ENCODE measurements at regions not wholly inside any gene's neighbourhood (a gene's known extent, or its start where the extent isn't known, plus 50 kb on each side); places are given as distances from the start of the nearest gene placed in this dataset.

GRCh38 chr4:14581741-14582140, 420.5 kb upstream of the CPEB2 start:
- Histone ChIP-seq H3K27ac (no peak overlapping the region), H3K36me3 (no peaks in the 10 kb centered on the region), H3K9me3 (ENCODE audit: severe bottlenecking) (no peaks in the 10 kb centered on the region), H3K4me3 (ENCODE audit: low read depth, low read length) (no peak overlapping the region), H3K27me3 (ENCODE audit: insufficient read depth, low read depth, severe bottlenecking) (no peaks in the 10 kb centered on the region)
- TF ChIP-seq, protein P1, sequence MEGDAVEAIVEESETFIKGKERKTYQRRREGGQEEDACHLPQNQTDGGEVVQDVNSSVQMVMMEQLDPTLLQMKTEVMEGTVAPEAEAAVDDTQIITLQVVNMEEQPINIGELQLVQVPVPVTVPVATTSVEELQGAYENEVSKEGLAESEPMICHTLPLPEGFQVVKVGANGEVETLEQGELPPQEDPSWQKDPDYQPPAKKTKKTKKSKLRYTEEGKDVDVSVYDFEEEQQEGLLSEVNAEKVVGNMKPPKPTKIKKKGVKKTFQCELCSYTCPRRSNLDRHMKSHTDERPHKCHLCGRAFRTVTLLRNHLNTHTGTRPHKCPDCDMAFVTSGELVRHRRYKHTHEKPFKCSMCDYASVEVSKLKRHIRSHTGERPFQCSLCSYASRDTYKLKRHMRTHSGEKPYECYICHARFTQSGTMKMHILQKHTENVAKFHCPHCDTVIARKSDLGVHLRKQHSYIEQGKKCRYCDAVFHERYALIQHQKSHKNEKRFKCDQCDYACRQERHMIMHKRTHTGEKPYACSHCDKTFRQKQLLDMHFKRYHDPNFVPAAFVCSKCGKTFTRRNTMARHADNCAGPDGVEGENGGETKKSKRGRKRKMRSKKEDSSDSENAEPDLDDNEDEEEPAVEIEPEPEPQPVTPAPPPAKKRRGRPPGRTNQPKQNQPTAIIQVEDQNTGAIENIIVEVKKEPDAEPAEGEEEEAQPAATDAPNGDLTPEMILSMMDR (IDR thresholded peaks at IDR 0.05; ENCODE audit: low read depth, low read length) = no peak
- DNase-seq = no peak

DNA sequence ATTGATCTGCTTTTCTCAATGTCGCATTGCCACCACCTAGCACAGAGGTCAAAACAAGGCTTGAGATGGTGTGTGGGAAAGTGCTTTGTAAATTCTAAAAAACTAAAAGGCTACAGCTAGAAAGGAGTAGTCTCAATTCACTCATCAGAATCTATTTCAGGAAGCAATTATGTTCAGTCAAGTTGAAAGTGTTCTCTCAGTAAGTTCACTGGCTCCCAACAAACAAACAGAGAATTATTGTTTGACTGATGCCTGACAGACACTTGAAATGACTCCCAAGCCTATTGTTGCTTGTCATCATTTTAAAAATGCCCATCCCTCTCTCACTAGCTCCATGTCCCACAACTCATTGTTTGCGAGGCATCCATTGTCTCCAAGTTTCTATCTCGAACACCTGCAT, 419.6 kb upstream of the CPEB2 start:
- H3K27ac ChIP-seq = no peak overlapping the region
- H3K27me3 ChIP-seq (ENCODE audit: insufficient read depth, low read depth, severe bottlenecking) = no peaks in the 10 kb centered on the region
- TF ChIP-seq, protein P1 (IDR thresholded peaks at IDR 0.05; ENCODE audit: low read depth, low read length) = no peak
- no peak for DNase-seq
- no peaks in the 10 kb centered on the region for H3K36me3 ChIP-seq
- H3K9me3 ChIP-seq (ENCODE audit: severe bottlenecking) = no peaks in the 10 kb centered on the region
- H3K4me3 ChIP-seq (ENCODE audit: low read depth, low read length) = no peak overlapping the region

- no peaks in the 10 kb centered on the region for H3K9me3 ChIP-seq (ENCODE audit: severe bottlenecking)
- H3K4me3 ChIP-seq (ENCODE audit: low read depth, low read length) = no peak overlapping the region
- no peaks in the 10 kb centered on the region for H3K27me3 ChIP-seq (ENCODE audit: insufficient read depth, low read depth, severe bottlenecking)
- DNase-seq = no peak
- no peak overlapping the region for H3K27ac ChIP-seq
- H3K36me3 ChIP-seq = no peaks in the 10 kb centered on the region
- TF ChIP-seq, protein P1 (IDR thresholded peaks at IDR 0.05; ENCODE audit: low read depth, low read length) = no peak
Observed at GRCh38 chr4:14583331-14583730, 418.9 kb upstream of the CPEB2 start.

GRCh38 chr4:14583752-14584151, 418.5 kb upstream of the CPEB2 start:
- Histone ChIP-seq H3K27ac (no peak overlapping the region), H3K27me3 (ENCODE audit: insufficient read depth, low read depth, severe bottlenecking) (no peaks in the 10 kb centered on the region), H3K4me3 (ENCODE audit: low read depth, low read length) (no peak overlapping the region), H3K9me3 (ENCODE audit: severe bottlenecking) (no peaks in the 10 kb centered on the region), H3K36me3 (no peaks in the 10 kb centered on the region)
- TF ChIP-seq, protein P1 (IDR thresholded peaks at IDR 0.05; ENCODE audit: low read depth, low read length) = no peak
- no peak for DNase-seq

- no peaks in the 10 kb centered on the region for H3K36me3 ChIP-seq
- TF ChIP-seq, protein P1 (IDR thresholded peaks at IDR 0.05; ENCODE audit: low read depth, low read length) = no peak
- H3K27ac ChIP-seq = no peak overlapping the region
- H3K9me3 ChIP-seq (ENCODE audit: severe bottlenecking) = no peaks in the 10 kb centered on the region
- no peak overlapping the region for H3K4me3 ChIP-seq (ENCODE audit: low read depth, low read length)
- DNase-seq = no peak
- no peaks in the 10 kb centered on the region for H3K27me3 ChIP-seq (ENCODE audit: insufficient read depth, low read depth, severe bottlenecking)
Observed at GRCh38 chr4:14592950-14593349, 409.3 kb upstream of the CPEB2 start.

DNA sequence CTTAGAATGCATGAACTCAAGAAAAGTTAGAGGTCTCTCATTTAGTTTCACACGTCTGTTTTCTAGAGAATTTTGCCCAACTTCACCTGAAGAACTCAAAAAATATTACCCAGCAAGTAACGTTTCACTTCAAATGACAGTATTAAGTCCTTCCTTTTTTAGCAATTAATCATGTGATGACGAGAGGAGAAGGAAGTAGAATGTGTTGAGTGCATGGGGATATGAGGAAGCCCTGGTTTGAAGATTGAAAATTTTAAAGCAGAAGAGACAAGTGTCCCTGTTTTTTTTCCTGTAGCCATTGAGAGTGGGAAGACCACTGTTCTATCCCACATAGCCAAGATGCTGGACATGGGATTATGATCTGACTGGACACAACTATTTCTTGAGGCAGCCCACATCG, 406.3 kb upstream of the CPEB2 start:
- H3K4me3 ChIP-seq (ENCODE audit: low read depth, low read length) = no peak overlapping the region
- no peak for DNase-seq
- TF ChIP-seq, protein P1 (IDR thresholded peaks at IDR 0.05; ENCODE audit: low read depth, low read length) = no peak
- H3K36me3 ChIP-seq = no peaks in the 10 kb centered on the region
- no peaks in the 10 kb centered on the region for H3K9me3 ChIP-seq (ENCODE audit: severe bottlenecking)
- H3K27me3 ChIP-seq (ENCODE audit: insufficient read depth, low read depth, severe bottlenecking) = no peaks in the 10 kb centered on the region
- H3K27ac ChIP-seq = no peak overlapping the region
